ENCODE measurements at regions not wholly inside any gene's neighbourhood (a gene's known extent, or its start where the extent isn't known, plus 50 kb on each side); places are given as distances from the start of the nearest gene placed in this dataset.
"Not testable (repeated sequence)": the region's sequence is repeated elsewhere in the genome, so short reads cannot be mapped to it uniquely, and the experiment has no call there.

GRCh38 chr1:177872308-177872900 is 97.5 kb downstream of the SEC16B start:
- peak in 1 of 2 donors; percentile 26 for DNase-seq (ENCODE audit: low read depth in 2 of 2)
- no peak for TF ChIP-seq CTCF (IDR thresholded peaks at IDR 0.05; ENCODE audit: low read depth, low read length)
- no peak overlapping the region for H3K4me3 ChIP-seq (replicated peaks in 1 of 2; ENCODE audit: low read depth in 2 of 2, low read length in 2 of 2)

DNA sequence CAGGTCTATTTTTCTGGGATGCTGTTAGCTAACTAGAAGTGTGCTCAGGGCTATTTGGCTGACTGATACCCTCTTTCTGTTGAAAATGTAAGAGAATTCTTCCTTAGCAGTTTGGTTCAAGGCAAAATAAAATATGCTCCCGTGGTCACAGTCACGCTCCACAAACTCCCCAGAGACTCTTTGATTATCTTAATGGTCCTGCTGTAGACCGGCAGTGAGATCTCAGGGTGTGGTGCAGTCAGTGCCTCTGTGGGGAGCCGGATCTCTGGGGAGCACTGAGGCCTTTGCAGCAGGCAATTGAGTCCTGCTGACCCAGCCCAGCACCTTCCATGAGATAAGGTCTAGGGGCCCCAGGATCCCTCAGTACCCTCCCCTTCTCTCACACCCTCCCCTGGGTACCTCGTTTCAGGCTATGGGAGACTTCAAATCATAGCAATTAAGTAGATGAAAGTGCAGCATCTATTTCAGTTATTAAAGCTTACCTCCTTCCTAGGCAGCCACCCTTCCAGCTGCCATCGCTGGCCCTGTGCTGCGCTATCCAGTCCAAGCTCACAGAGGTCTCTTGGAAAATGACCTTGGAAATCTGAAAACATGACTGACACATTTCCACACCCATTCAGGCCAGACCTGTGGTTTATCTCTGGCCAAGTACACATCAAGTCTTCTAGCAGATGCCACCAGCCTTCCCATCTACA is 98.1 kb downstream of the SEC16B start:
- no peak for DNase-seq (ENCODE audit: low read depth in 2 of 2)
- TF ChIP-seq CTCF (IDR thresholded peaks at IDR 0.05; ENCODE audit: low read depth, low read length): no peak
- H3K4me3 ChIP-seq (replicated peaks in 1 of 2; ENCODE audit: low read depth in 2 of 2, low read length in 2 of 2): no peak overlapping the region

DNA sequence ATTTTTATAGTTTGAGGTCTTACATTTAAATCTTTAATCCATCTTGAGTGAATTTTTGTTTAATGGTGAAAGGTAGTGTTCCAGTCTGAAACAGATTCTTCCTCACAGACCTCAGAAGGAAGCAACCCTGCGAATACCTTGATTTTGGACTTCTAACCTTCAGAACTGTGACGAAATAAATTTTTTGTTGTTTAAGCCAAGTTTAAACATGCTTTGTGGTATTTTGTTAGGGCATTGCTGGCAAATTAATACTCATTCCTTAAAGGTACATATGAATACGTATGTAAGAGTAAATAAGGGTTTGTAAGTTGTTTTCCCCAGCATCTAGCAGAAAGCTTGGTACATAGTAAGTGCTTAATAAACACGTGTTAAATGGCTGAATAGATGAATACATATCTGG is 100.3 kb downstream of the SEC16B start:
- no peak for DNase-seq (ENCODE audit: low read depth in 2 of 2)
- no peak for TF ChIP-seq CTCF (IDR thresholded peaks at IDR 0.05; ENCODE audit: low read depth, low read length)
- H3K4me3 ChIP-seq (replicated peaks in 1 of 2; ENCODE audit: low read depth in 2 of 2, low read length in 2 of 2): no peak overlapping the region

- not testable (repeated sequence) for H3K4me3 ChIP-seq (replicated peaks in 1 of 2; ENCODE audit: low read depth in 2 of 2, low read length in 2 of 2); DNase-seq (ENCODE audit: low read depth in 2 of 2)
Measured at GRCh38 chr1:177869011-177869410, 100.8 kb downstream of the SEC16B start.

DNA sequence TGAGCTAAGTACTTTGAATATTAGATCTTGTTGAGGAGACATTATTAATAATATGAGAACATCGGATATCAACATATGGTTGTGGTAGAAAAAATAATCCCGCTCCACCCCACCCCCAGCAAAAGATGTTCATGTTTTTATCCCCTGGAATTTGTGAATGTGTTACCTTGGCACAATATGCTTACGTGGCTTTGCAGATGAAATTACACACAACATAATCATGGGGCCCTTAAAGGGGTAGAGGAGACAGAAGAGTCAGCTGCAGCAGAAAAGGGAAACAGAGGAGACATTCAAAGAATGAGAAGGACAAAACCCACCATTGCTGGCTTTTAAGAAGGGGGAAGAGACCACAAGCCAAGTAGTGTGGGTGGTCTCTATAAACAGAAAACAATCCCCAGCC is 104.1 kb downstream of the SEC16B start:
- TF ChIP-seq CTCF (IDR thresholded peaks at IDR 0.05; ENCODE audit: low read depth, low read length): no peak
- DNase-seq (ENCODE audit: low read depth in 2 of 2): no peak
- no peak overlapping the region for H3K4me3 ChIP-seq (replicated peaks in 1 of 2; ENCODE audit: low read depth in 2 of 2, low read length in 2 of 2)

- no peak overlapping the region for H3K4me3 ChIP-seq (replicated peaks in 1 of 2; ENCODE audit: low read depth in 2 of 2, low read length in 2 of 2)
- TF ChIP-seq CTCF (IDR thresholded peaks at IDR 0.05; ENCODE audit: low read depth, low read length): no peak
- no peak for DNase-seq (ENCODE audit: low read depth in 2 of 2)
Measured at GRCh38 chr1:177864538-177865305, 105.1 kb downstream of the SEC16B start.

DNA sequence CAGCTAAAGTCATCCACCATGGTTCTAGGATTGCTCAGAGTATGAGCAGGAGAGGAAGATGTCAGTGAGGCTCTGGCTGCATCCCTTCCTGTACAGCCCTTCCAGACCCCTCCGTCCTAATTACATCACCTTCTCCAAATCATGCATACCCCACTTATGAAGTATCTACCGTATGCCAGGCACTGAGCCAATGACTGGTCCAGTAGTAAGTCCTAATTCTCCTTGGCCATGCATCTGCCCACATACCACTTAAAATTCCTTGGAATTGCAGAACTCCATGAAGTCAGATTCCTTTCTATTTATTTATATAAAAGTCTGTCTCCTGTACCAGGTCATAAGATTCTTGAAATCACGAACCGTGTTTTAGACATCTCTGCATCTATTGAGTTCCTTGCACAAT is 106.1 kb downstream of the SEC16B start:
- DNase-seq (ENCODE audit: low read depth in 2 of 2): no peak
- TF ChIP-seq CTCF (IDR thresholded peaks at IDR 0.05; ENCODE audit: low read depth, low read length): no peak
- H3K4me3 ChIP-seq (replicated peaks in 1 of 2; ENCODE audit: low read depth in 2 of 2, low read length in 2 of 2): no peak overlapping the region
